T-cell (primary cell): ENCODE measurements at regions not wholly inside any gene's neighbourhood (a gene's known extent, or its start where the extent isn't known, plus 50 kb on each side); places are given as distances from the start of the nearest gene placed in this dataset.
"Not testable (repeated sequence)": the region's sequence is repeated elsewhere in the genome, so short reads cannot be mapped to it uniquely, and the experiment has no call there.

ENCODE experiments used
- ATAC-seq, 4 experiments: fragments of 200-7000 bp in 3 of 4; fragments of 150-1000 bp in 1 of 4; cut with Tn5 transposase; replicated peaks in 1 of 4; 1 replicate in 3 of 4; 2 replicates in 1 of 4; pipeline ENCODE4 v1.10.0; 2021; ENCODE audit warnings: moderate library complexity in 3 of 4, mild to moderate bottlenecking in 2 of 4, moderate number of reproducible peaks in 1 of 4
- CTCF ChIA-PET, 2 donors: fragments of 300-600 bp; sonication (Branson Sonifier 250); formaldehyde crosslinking; loops; one replicate each; lab custom pipeline; 2022; ENCODE audit warnings: antibody characterized with exemption in 2 of 2; lab: Charles Lee
- POLR2A ChIA-PET, 2 donors: fragments of 300-600 bp; sonication (Branson Sonifier 250); formaldehyde crosslinking; loops; one replicate each; lab custom pipeline; 2022; ENCODE audit warnings: antibody characterized with exemption in 2 of 2; lab: Charles Lee
- DNase-seq, 35 experiments: peaks; one replicate each; pipeline versions ENCODE4 v3.0.0 to v3.0.0-alpha.2; 2013 to 2023
- H3K27ac ChIP-seq: one replicate; pipeline ENCODE4 v1.5.1; 2013; ENCODE audit warnings: low read length
- H3K27me3 ChIP-seq, 2 experiments: replicated peaks in 1 of 2; 1 replicate in 1 of 2; 2 replicates in 1 of 2; pipeline versions ENCODE4 v1.6.1 to v1.7.0; 2013; ENCODE audit warnings: low read length in 1 of 2, mixed read lengths in 1 of 2; ENCODE audit not compliant: control insufficient read depth in 2 of 2, insufficient read depth in 2 of 2; ENCODE audit errors: extremely low read depth in 1 of 2
- H3K36me3 ChIP-seq, 2 donors: 1 replicate in 1 of 2; 2 replicates in 1 of 2; pipeline versions ENCODE4 v1.6.1 to v1.7.0; 2013; ENCODE audit warnings: low read length in 1 of 2; ENCODE audit not compliant: control insufficient read depth in 2 of 2, insufficient read depth in 1 of 2; ENCODE audit errors: extremely low read depth in 1 of 2
- H3K4me1 ChIP-seq, 2 experiments: 1 replicate in 1 of 2; 2 replicates in 1 of 2; pipeline versions ENCODE4 v1.6.1 to v1.7.0; 2013; ENCODE audit warnings: low read length in 2 of 2, mixed read lengths in 1 of 2; ENCODE audit not compliant: insufficient read depth in 2 of 2, control insufficient read depth in 1 of 2; ENCODE audit errors: extremely low read depth in 1 of 2
- H3K4me3 ChIP-seq, 2 donors: 1 replicate in 1 of 2; 2 replicates in 1 of 2; pipeline versions ENCODE4 v1.5.1 to v1.7.0; 2013; ENCODE audit warnings: mild to moderate bottlenecking in 2 of 2, low read length in 1 of 2, moderate library complexity in 1 of 2; ENCODE audit not compliant: control insufficient read depth in 1 of 2; ENCODE audit errors: extremely low read depth in 1 of 2
- H3K9me3 ChIP-seq: 2 replicates; pipeline ENCODE4 v1.7.0; 2013
- H3K27ac Mint-ChIP-seq, 2 donors: one replicate each; pipeline ENCODE4 v1.8.0; 2020 to 2021; ENCODE audit warnings: mild to moderate bottlenecking in 2 of 2, mixed read lengths in 2 of 2
- H3K27me3 Mint-ChIP-seq, 2 donors: one replicate each; pipeline ENCODE4 v1.8.0; 2021 to 2022; ENCODE audit warnings: mixed read lengths in 2 of 2
- H3K36me3 Mint-ChIP-seq: one replicate; pipeline ENCODE4 v1.8.0; 2021; ENCODE audit warnings: mixed read lengths
- H3K4me1 Mint-ChIP-seq, 3 donors: one replicate each; pipeline ENCODE4 v1.8.0; 2020 to 2022; ENCODE audit warnings: mixed read lengths in 3 of 3, mild to moderate bottlenecking in 1 of 3
- H3K4me3 Mint-ChIP-seq, 3 donors: one replicate each; pipeline ENCODE4 v1.8.0; 2020 to 2022; ENCODE audit warnings: mild to moderate bottlenecking in 3 of 3, mixed read lengths in 3 of 3, moderate library complexity in 3 of 3
- H3K9me3 Mint-ChIP-seq, 3 donors: one replicate each; pipeline ENCODE4 v1.8.0; 2020 to 2022; ENCODE audit warnings: mixed read lengths in 3 of 3
- WGBS: methylation state at CpG from one replicate; pipeline ENCODE4 v1.1.5; 2013; ENCODE audit warnings: missing lambda C conversion rate; ENCODE audit not compliant: insufficient coverage; 5-methylcytosine and 5-hydroxymethylcytosine counted together

DNA sequence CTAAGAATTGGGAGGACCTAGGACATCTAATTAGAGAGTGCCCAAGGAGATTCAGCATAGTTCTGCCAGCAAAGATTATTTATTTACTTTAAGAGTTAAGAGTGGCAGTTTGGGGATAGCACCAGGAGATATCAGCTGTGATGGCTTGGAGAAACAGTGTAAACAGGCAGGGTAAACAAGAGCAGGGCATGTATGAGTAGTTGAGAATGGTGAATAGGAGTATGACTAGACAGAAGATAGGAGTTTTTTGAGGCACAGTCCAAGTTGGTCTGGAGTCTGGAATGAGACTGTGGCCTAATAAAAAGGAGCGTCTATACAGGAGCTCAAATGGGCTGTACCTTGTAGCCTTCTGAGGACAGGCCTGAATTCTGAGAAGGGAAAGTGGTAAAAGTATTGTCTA, 404.1 kb downstream of the BCKDHB start:
- POLR2A ChIA-PET = not testable (repeated sequence)

DNA sequence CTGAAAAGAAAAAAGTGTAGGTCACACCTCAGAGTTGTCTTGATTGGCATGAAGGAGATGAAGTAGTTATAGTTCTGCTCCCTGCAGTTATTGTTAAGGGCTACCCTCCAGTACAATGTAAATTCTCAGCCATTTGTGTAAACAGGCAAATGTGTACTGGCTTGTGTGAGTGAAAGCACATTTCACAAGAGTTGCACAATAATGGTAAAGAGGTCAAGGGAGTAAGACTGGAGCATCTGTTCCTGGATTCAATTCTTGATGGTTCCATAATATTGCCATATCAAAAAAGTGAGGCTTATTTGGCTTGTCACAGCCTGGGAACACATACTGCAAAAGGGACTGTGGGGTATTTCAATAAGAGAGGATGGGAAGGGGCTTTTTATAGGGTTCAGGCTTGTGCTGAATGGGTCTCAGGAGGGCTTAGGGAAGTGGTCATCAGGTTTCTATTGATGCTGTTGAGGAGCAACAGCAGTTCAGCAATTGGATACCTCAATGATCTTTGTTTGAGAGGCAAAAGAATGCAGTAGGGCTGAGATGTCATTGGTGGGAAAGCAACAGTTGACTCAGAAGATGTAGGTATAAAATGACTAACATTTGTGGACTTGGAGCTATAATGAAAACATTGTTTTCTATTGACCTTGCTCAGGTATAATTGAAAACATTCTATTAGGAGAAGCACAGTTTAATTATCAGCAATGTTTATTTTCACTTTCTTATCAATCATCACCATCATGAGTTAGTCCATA, 402.6 kb downstream of the BCKDHB start:
- H3K36me3 ChIP-seq = no peaks in the 10 kb centered on the region
- ChIA-PET CTCF (interaction anchor here in 1 of 2 donors (0.8 kb wide), 1 partner anchor 1433 kb away, joined by 3 read pairs; no protein-coding TSS in a partner anchor), POLR2A (no interaction called here)
- Mint-ChIP-seq H3K4me3 (no peak overlapping the region), H3K27me3 (peaks cover 0 to 7% of the 10 kb centered on the region in 2 donors), H3K36me3 (no peaks in the 10 kb centered on the region), H3K27ac (no peak overlapping the region), H3K4me1 (no peaks in the 10 kb centered on the region), H3K9me3 (peaks cover 0 to 5% (median 0%) of the 10 kb centered on the region in 3 donors)
- ATAC-seq (no peak), DNase-seq (no peak)
- no peak overlapping the region for H3K4me3 ChIP-seq
- H3K27me3 ChIP-seq = no peaks in the 10 kb centered on the region
- no peaks in the 10 kb centered on the region for H3K9me3 ChIP-seq
- no peak overlapping the region for H3K27ac ChIP-seq
- no peaks in the 10 kb centered on the region for H3K4me1 ChIP-seq

More for the DNA sequence above, 404.1 kb downstream of the BCKDHB start:
- H3K9me3 Mint-ChIP-seq, H3K36me3 Mint-ChIP-seq, H3K4me3 Mint-ChIP-seq, H3K4me3 ChIP-seq, H3K27ac Mint-ChIP-seq, H3K4me1 Mint-ChIP-seq, H3K4me1 ChIP-seq, H3K27me3 Mint-ChIP-seq, H3K36me3 ChIP-seq, H3K27ac ChIP-seq, DNase-seq, H3K27me3 ChIP-seq, CTCF ChIA-PET, ATAC-seq, H3K9me3 ChIP-seq: not testable (repeated sequence)
- WGBS = no CpG with 5 or more reads among the region's 1 CpG

DNA sequence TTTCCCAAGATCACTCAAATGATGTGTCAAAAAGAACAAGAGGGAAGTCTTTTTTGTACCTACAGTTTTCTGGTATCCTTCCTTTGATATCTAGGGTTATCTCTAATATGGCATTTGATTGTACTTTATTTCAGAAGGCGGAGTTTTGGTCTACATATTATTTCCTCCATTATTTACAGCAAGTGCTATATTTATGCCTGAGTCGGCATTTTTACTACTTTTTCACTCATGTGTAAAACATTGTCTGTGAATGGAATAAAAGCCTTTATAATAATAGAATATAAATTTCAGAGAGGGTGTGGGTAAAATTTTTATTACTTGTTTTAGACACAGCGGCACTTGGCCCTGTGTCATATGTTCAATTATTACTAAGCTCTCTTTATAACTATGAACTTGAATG, 398.4 kb downstream of the BCKDHB start:
- no peak overlapping the region for H3K4me3 ChIP-seq
- Mint-ChIP-seq H3K4me3 (no peak overlapping the region), H3K4me1 (no peaks in the 10 kb centered on the region), H3K9me3 (peaks cover 0 to 4% (median 0%) of the 10 kb centered on the region in 3 donors), H3K27ac (no peak overlapping the region), H3K27me3 (peaks cover 4 to 11% of the 10 kb centered on the region in 2 donors), H3K36me3 (no peaks in the 10 kb centered on the region)
- no peaks in the 10 kb centered on the region for H3K4me1 ChIP-seq
- ChIA-PET POLR2A (no interaction called here), CTCF (no interaction called here)
- no peaks in the 10 kb centered on the region for H3K9me3 ChIP-seq
- no CpG with 5 or more reads among the region's 3 CpGs for WGBS
- H3K27me3 ChIP-seq = no peaks in the 10 kb centered on the region
- no peak overlapping the region for H3K27ac ChIP-seq
- H3K36me3 ChIP-seq = no peaks in the 10 kb centered on the region
- ATAC-seq (no peak), DNase-seq (no peak)

DNA sequence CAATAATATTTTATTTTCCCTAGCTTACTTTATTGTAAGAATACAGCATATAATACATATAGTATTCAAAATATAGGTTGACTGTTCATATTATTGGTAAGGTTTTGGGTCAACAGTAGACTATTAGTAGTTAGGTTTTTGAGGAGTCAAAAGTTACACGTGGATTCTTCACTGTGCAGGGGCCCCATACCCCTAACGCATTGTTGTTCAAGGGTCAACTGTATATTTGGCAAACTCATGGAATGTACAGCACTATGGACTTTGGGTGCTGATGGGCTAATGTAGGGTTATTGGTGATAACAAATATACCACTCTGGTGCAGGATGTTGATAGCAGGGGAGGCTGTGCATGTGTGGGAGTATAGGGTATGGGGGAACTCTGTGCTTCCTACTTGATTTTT, 397.2 kb downstream of the BCKDHB start:
- Mint-ChIP-seq H3K9me3 (peaks cover 0 to 4% (median 0%) of the 10 kb centered on the region in 3 donors), H3K4me1 (no peaks in the 10 kb centered on the region), H3K36me3 (no peaks in the 10 kb centered on the region), H3K27me3 (peaks cover 4 to 12% of the 10 kb centered on the region in 2 donors), H3K4me3 (no peak overlapping the region), H3K27ac (no peak overlapping the region)
- Histone ChIP-seq H3K4me3 (no peak overlapping the region), H3K36me3 (no peaks in the 10 kb centered on the region), H3K27me3 (no peaks in the 10 kb centered on the region), H3K4me1 (no peaks in the 10 kb centered on the region), H3K27ac (no peak overlapping the region), H3K9me3 (no peaks in the 10 kb centered on the region)
- ChIA-PET CTCF (no interaction called here), POLR2A (no interaction called here)
- DNase-seq = no peak
- no peak for ATAC-seq
- WGBS = 94% methylated on average over 2 of the region's 2 CpGs

DNA sequence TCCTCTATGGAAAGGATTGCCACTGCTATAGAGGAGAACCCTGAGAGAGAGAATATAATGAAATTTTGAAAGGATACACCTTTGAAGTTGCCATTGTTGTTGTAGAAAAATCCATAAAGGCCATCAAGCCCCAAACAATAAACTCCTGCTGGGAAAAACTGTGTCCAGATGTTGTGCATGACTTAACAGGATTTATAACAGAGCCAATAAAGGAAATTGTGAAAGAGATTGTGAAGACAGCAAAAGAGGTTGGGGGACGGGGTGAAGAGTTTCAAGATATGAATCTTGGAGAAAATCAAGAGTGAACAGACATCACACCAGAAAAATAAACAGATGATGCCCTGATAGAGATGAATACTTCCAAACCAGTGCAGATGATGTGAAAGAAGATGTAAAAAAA, 396.4 kb downstream of the BCKDHB start:
- no peaks in the 10 kb centered on the region for H3K4me1 Mint-ChIP-seq
- H3K27me3 Mint-ChIP-seq = peaks cover 11 to 12% of the 10 kb centered on the region in 2 donors
- WGBS = no CpG with 5 or more reads among the region's 1 CpG

DNA sequence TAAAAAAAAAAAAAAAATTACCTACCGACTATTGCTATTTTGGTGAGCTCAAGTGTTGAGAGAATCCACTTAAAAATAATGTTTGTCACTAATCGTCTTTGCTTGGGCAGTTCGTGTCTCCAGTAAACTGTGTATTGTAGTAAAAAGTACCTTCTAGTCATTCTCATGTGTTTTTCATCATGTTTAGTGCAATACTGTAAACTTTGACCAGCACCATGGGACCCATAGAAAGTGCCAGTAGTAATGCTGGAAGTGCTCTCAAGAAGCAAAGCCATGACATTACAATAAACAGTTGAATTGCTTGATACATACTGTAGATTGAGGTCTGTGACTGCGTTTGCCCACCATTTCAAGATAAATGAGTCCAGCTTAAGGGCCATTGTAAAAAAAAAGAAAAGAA, 395.2 kb downstream of the BCKDHB start:
- Histone ChIP-seq H3K9me3 (no peaks in the 10 kb centered on the region), H3K27ac (no peak overlapping the region), H3K36me3 (no peaks in the 10 kb centered on the region), H3K4me1 (no peaks in the 10 kb centered on the region), H3K27me3 (no peaks in the 10 kb centered on the region), H3K4me3 (no peak overlapping the region)
- Mint-ChIP-seq H3K36me3 (no peaks in the 10 kb centered on the region), H3K9me3 (peaks cover 2 to 4% (median 4%) of the 10 kb centered on the region in 3 donors), H3K4me3 (no peak overlapping the region), H3K27me3 (peaks cover 10 to 11% of the 10 kb centered on the region in 2 donors), H3K4me1 (no peaks in the 10 kb centered on the region), H3K27ac (no peak overlapping the region)
- ATAC-seq (no peak), DNase-seq (no peak)
- ChIA-PET CTCF (no interaction called here), POLR2A (no interaction called here)
- 100% methylated on average over 1 of the region's 4 CpGs for WGBS

More for the DNA sequence above, 396.4 kb downstream of the BCKDHB start:
- Histone ChIP-seq H3K9me3 (no peaks in the 10 kb centered on the region), H3K4me1 (no peaks in the 10 kb centered on the region), H3K4me3 (no peak overlapping the region), H3K27ac (no peak overlapping the region), H3K36me3 (no peaks in the 10 kb centered on the region), H3K27me3 (no peaks in the 10 kb centered on the region)
- no peak for DNase-seq
- Mint-ChIP-seq H3K9me3 (peaks cover 0 to 4% (median 0%) of the 10 kb centered on the region in 3 donors), H3K4me3 (no peak overlapping the region), H3K36me3 (no peaks in the 10 kb centered on the region), H3K27ac (no peak overlapping the region)
- no peak for ATAC-seq
- POLR2A ChIA-PET = no interaction called here
- CTCF ChIA-PET = interaction anchor here in 1 of 2 donors (0.7 kb wide), 1 partner anchor 41 kb away, joined by 3 read pairs; no protein-coding TSS in a partner anchor
